HG02970 (cell line): ENCODE measurements at regions not wholly inside any gene's neighbourhood (a gene's known extent, or its start where the extent isn't known, plus 50 kb on each side); places are given as distances from the start of the nearest gene placed in this dataset.

ENCODE experiments used
- ATAC-seq: cut with Tn5 transposase; IDR thresholded peaks from one replicate; pipeline ENCODE4 v1.9.1; 2021; ENCODE audit warnings: mild to moderate bottlenecking, moderate library complexity, moderate number of reproducible peaks; ENCODE audit not compliant: unreplicated experiment, low FRiP score

GRCh38 chr6:155985660-155986138 is 530.1 kb upstream of the NOX3 start:
- ATAC-seq: no peak

GRCh38 chr6:155980768-155981079 is 525.1 kb upstream of the NOX3 start:
- ATAC-seq: no peak

GRCh38 chr6:155980014-155980767 is 524.6 kb upstream of the NOX3 start:
- no peak for ATAC-seq

- no peak for ATAC-seq
Measured at GRCh38 chr6:155975506-155975905, 519.9 kb upstream of the NOX3 start.

GRCh38 chr6:155974811-155975323 is 519.2 kb upstream of the NOX3 start:
- no peak for ATAC-seq

- ATAC-seq: no peak
Measured at GRCh38 chr6:155974359-155974758, 518.7 kb upstream of the NOX3 start.

GRCh38 chr6:155970876-155971708 is 515.5 kb upstream of the NOX3 start:
- ATAC-seq: no peak

- ATAC-seq: no peak
Measured at GRCh38 chr6:155970472-155970871, 514.8 kb upstream of the NOX3 start.

GRCh38 chr6:155968921-155969320 is 513.3 kb upstream of the NOX3 start:
- ATAC-seq: no peak

- ATAC-seq: no peak
Measured at GRCh38 chr6:155967322-155967721, 511.7 kb upstream of the NOX3 start.

- no peak for ATAC-seq
Measured at GRCh38 chr6:155964544-155964943, 508.9 kb upstream of the NOX3 start.

GRCh38 chr6:155962276-155962675 is 506.6 kb upstream of the NOX3 start:
- ATAC-seq: no peak

- ATAC-seq: no peak
Measured at GRCh38 chr6:155959898-155960495, 504.4 kb upstream of the NOX3 start.

GRCh38 chr6:155958550-155958949 is 502.9 kb upstream of the NOX3 start:
- ATAC-seq: no peak

- no peak for ATAC-seq
Measured at GRCh38 chr6:155955038-155955437, 499.4 kb upstream of the NOX3 start.

- ATAC-seq: no peak
Measured at GRCh38 chr6:155954149-155954548, 498.5 kb upstream of the NOX3 start.

GRCh38 chr6:155949256-155949655 is 493.6 kb upstream of the NOX3 start:
- ATAC-seq: no peak

GRCh38 chr6:155946860-155947259 is 491.2 kb upstream of the NOX3 start:
- no peak for ATAC-seq

GRCh38 chr6:155943635-155944034 is 488.0 kb upstream of the NOX3 start:
- ATAC-seq: no peak

GRCh38 chr6:155939253-155939652 is 483.6 kb upstream of the NOX3 start:
- ATAC-seq: no peak

GRCh38 chr6:155936551-155936950 is 480.9 kb upstream of the NOX3 start:
- no peak for ATAC-seq
